Natural killer cell (primary cell): ENCODE measurements at regions not wholly inside any gene's neighbourhood (a gene's known extent, or its start where the extent isn't known, plus 50 kb on each side); places are given as distances from the start of the nearest gene placed in this dataset.

Experiments
- ATAC-seq, 3 donors: fragments of 150-1000 bp in 2 of 3; fragments of 200-7000 bp in 1 of 3; cut with Tn5 transposase; 1 replicate in 1 of 3; 2 replicates in 2 of 3; pipeline ENCODE4 v1.10.0; 2021; ENCODE audit warnings: mild to moderate bottlenecking in 2 of 3, moderate library complexity in 2 of 3
- DNase-seq, 2 donors: peaks; one replicate each; pipeline versions ENCODE4 v3.0.0 to v3.0.0-alpha.2; 2013 to 2021; ENCODE audit warnings: mixed read lengths in 1 of 2
- H3K27ac ChIP-seq: one replicate; pipeline ENCODE4 v1.5.1; 2013; ENCODE audit warnings: mild to moderate bottlenecking, low read length
- H3K27me3 ChIP-seq: one replicate; pipeline ENCODE4 v1.6.1; 2013; ENCODE audit warnings: low read length; ENCODE audit not compliant: control insufficient read depth, insufficient read depth
- H3K36me3 ChIP-seq: one replicate; pipeline ENCODE4 v1.6.1; 2013; ENCODE audit warnings: low read length; ENCODE audit not compliant: control insufficient read depth, insufficient read depth
- H3K4me1 ChIP-seq: one replicate; pipeline ENCODE4 v1.6.1; 2013; ENCODE audit warnings: low read length; ENCODE audit not compliant: control insufficient read depth, insufficient read depth
- H3K4me3 ChIP-seq: one replicate; pipeline ENCODE4 v1.5.1; 2013; ENCODE audit warnings: low read length
- H3K9me3 ChIP-seq: one replicate; pipeline ENCODE4 v1.6.1; 2013; ENCODE audit warnings: low read length; ENCODE audit not compliant: control insufficient read depth, insufficient read depth
- H3K27ac Mint-ChIP-seq, 2 donors: one replicate each; pipeline ENCODE4 v1.8.0; 2022; ENCODE audit warnings: mild to moderate bottlenecking in 2 of 2, mixed read lengths in 2 of 2, moderate library complexity in 1 of 2
- H3K27me3 Mint-ChIP-seq, 2 donors: one replicate each; pipeline ENCODE4 v1.8.0; 2022; ENCODE audit warnings: low read depth in 2 of 2, mixed read lengths in 2 of 2
- H3K36me3 Mint-ChIP-seq: one replicate; pipeline ENCODE4 v1.8.0; 2022; ENCODE audit warnings: mixed read lengths
- H3K4me1 Mint-ChIP-seq, 2 donors: one replicate each; pipeline ENCODE4 v1.8.0; 2022; ENCODE audit warnings: mixed read lengths in 2 of 2
- H3K4me3 Mint-ChIP-seq: one replicate; pipeline ENCODE4 v1.8.0; 2022; ENCODE audit warnings: mild to moderate bottlenecking, moderate library complexity, mixed read lengths
- H3K9me3 Mint-ChIP-seq, 2 donors: one replicate each; pipeline ENCODE4 v1.8.0; 2022; ENCODE audit warnings: mixed read lengths in 2 of 2
- CTCF ChIP-seq: fragments of 200-600 bp; IDR thresholded peaks from one replicate; pipeline ENCODE4 v1.8.0; 2022; ENCODE audit warnings: antibody characterized with exemption
- WGBS: methylation state at CpG from one replicate; pipeline ENCODE4 v1.1.7; 2013; ENCODE audit warnings: missing lambda C conversion rate; ENCODE audit not compliant: insufficient coverage; 5-methylcytosine and 5-hydroxymethylcytosine counted together
- intact Hi-C: fragments of 100-400 bp; cut with micrococcal nuclease; formaldehyde crosslinking; loops from one replicate; pipeline ENCODE4 v1.14.2; 2022

GRCh38 chrX:121236040-121236439 lies 188.6 kb downstream of the GLUD2 start:
- DNase-seq (no peak), ATAC-seq (no peak)
- Mint-ChIP-seq H3K4me1 (no peaks in the 10 kb centered on the region), H3K36me3 (no peaks in the 10 kb centered on the region), H3K27ac (no peak overlapping the region), H3K9me3 (peaks cover 0 to 4% of the 10 kb centered on the region in 2 donors), H3K27me3 (no peaks in the 10 kb centered on the region), H3K4me3 (no peak overlapping the region)
- H3K27me3 ChIP-seq, result no peaks in the 10 kb centered on the region
- no peak overlapping the region for H3K27ac ChIP-seq
- no peaks in the 10 kb centered on the region for H3K9me3 ChIP-seq
- no peak overlapping the region for H3K4me3 ChIP-seq
- H3K36me3 ChIP-seq, result no peaks in the 10 kb centered on the region
- H3K4me1 ChIP-seq, result no peaks in the 10 kb centered on the region
- intact Hi-C loops, result no loop called here
- WGBS, result no CpG with 5 or more reads among the region's 1 CpG
- no peak for TF ChIP-seq CTCF

DNA sequence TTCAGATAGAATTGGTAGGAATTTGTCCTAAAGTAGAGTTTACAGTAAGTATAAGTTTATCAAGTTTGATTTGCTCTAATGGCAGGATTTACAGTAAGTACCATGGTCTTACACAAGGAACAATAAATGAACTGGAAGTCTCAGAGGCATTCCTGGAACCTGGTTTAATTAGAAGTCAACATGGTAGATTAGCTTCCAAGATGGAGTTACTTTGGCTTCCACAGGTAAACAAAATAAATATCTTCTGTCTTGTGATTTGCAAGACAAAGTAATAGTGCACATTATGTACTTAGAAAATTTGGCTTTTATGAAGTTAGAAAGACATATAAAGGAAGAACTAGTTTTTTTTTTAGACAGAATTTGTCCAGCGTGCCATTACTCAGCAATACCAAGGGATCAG lies 190.7 kb downstream of the GLUD2 start:
- Histone ChIP-seq H3K27ac (no peak overlapping the region), H3K9me3 (no peaks in the 10 kb centered on the region), H3K4me3 (no peak overlapping the region), H3K36me3 (no peaks in the 10 kb centered on the region), H3K27me3 (no peaks in the 10 kb centered on the region), H3K4me1 (no peaks in the 10 kb centered on the region)
- H3K27me3 Mint-ChIP-seq, result no peaks in the 10 kb centered on the region
- WGBS, result 86% methylated on average over 1 of the region's 1 CpG
- H3K4me3 Mint-ChIP-seq, result no peak overlapping the region
- DNase-seq, result no peak
- ATAC-seq, result no peak
- H3K9me3 Mint-ChIP-seq, result peaks cover 3 to 4% of the 10 kb centered on the region in 2 donors
- no peaks in the 10 kb centered on the region for H3K4me1 Mint-ChIP-seq
- intact Hi-C loops, result no loop called here
- H3K36me3 Mint-ChIP-seq, result no peaks in the 10 kb centered on the region
- TF ChIP-seq CTCF, result no peak
- H3K27ac Mint-ChIP-seq, result no peak overlapping the region

- Mint-ChIP-seq H3K4me1 (no peaks in the 10 kb centered on the region), H3K27ac (no peak overlapping the region)
Observed at GRCh38 chrX:121244511-121244910, 197.1 kb downstream of the GLUD2 start.

More at GRCh38 chrX:121244511-121244910, 197.1 kb downstream of the GLUD2 start:
- Histone ChIP-seq H3K36me3 (no peaks in the 10 kb centered on the region), H3K9me3 (no peaks in the 10 kb centered on the region), H3K4me3 (no peak overlapping the region), H3K27ac (no peak overlapping the region), H3K4me1 (no peaks in the 10 kb centered on the region), H3K27me3 (no peaks in the 10 kb centered on the region)
- no peak for TF ChIP-seq CTCF
- DNase-seq (no peak), ATAC-seq (no peak)
- Mint-ChIP-seq H3K27me3 (no peaks in the 10 kb centered on the region), H3K36me3 (no peaks in the 10 kb centered on the region), H3K4me3 (no peak overlapping the region), H3K9me3 (peaks cover 0 to 3% of the 10 kb centered on the region in 2 donors)
- WGBS, result no CpG with 5 or more reads among the region's 1 CpG
- intact Hi-C loops, result no loop called here
